HL-60 (cell line): ENCODE measurements at regions not wholly inside any gene's neighbourhood (a gene's known extent, or its start where the extent isn't known, plus 50 kb on each side); places are given as distances from the start of the nearest gene placed in this dataset.
"Not testable (repeated sequence)": the region's sequence is repeated elsewhere in the genome, so short reads cannot be mapped to it uniquely, and the experiment has no call there.

Experiments used
- DNase-seq, 2 experiments: peaks; one replicate each; pipeline ENCODE4 v3.0.0-alpha.2; 2010 to 2020; ENCODE audit warnings: low read depth in 1 of 2, low spot score in 1 of 2
- H3K27ac ChIP-seq: fragments of 250-450 bp; sonication (Bioruptor Pico); replicated peaks from 2 replicates; pipeline ENCODE4 v1.5.1; 2020; ENCODE audit warnings: mild to moderate bottlenecking, moderate library complexity
- H3K27me3 ChIP-seq: fragments of 250-450 bp; sonication (Bioruptor Pico); 2 replicates; pipeline ENCODE4 v1.5.1; 2021; ENCODE audit warnings: mild to moderate bottlenecking, moderate library complexity; ENCODE audit not compliant: insufficient read depth, poor library complexity, severe bottlenecking
- H3K4me3 ChIP-seq: replicated peaks from 2 replicates; pipeline ENCODE4 v1.5.1; 2011; ENCODE audit warnings: mild to moderate bottlenecking, control low read depth, low read length; ENCODE audit not compliant: insufficient read depth
- CTCF ChIP-seq: IDR thresholded peaks from one replicate; pipeline ENCODE4 v1.5.1; 2011; ENCODE audit warnings: low read length, control low read depth, inconsistent platforms; ENCODE audit not compliant: insufficient read depth
- GABPA ChIP-seq: IDR thresholded peaks from 2 replicates; pipeline ENCODE4 v1.6.1; 2012; ENCODE audit warnings: low read depth
- POLR2AphosphoS5 ChIP-seq: IDR thresholded peaks from 2 replicates; pipeline ENCODE4 v1.6.1; 2012; ENCODE audit warnings: low read depth
- REST ChIP-seq: IDR thresholded peaks from 2 replicates; pipeline ENCODE4 v1.6.1; 2012; ENCODE audit warnings: low read depth; ENCODE audit not compliant: insufficient replicate concordance
- SPI1 ChIP-seq: IDR thresholded peaks from 2 replicates; pipeline ENCODE4 v1.6.1; 2012; ENCODE audit warnings: low read depth, mild to moderate bottlenecking, borderline replicate concordance

DNA sequence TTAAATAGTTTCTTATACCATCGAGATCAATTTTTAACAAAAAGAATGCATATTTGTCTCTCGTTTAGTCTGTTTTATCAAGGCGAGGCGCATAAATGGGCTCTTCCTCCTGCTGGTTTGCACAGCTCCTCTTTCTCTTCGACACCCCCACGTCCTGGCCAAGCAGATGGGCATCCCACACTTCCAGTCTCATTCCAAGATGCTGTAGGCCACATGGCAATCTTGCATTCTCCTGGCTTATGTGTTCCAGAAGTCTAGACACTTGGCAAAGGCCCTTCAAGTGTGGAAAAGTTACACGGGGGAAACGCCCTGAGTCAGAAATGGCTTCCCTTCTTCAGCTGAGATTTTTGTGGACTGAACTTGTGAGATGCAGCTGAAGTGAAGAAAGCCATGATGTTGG is 447.1 kb downstream of the QKI start:
- no peak for DNase-seq
- Histone ChIP-seq H3K27me3 (peaks cover 8% of the 10 kb centered on the region), H3K27ac (no peak overlapping the region), H3K4me3 (no peak overlapping the region)
- TF ChIP-seq GABPA (no peak), REST (no peak), SPI1 (no peak), CTCF (no peak), POLR2AphosphoS5 (no peak)

DNA sequence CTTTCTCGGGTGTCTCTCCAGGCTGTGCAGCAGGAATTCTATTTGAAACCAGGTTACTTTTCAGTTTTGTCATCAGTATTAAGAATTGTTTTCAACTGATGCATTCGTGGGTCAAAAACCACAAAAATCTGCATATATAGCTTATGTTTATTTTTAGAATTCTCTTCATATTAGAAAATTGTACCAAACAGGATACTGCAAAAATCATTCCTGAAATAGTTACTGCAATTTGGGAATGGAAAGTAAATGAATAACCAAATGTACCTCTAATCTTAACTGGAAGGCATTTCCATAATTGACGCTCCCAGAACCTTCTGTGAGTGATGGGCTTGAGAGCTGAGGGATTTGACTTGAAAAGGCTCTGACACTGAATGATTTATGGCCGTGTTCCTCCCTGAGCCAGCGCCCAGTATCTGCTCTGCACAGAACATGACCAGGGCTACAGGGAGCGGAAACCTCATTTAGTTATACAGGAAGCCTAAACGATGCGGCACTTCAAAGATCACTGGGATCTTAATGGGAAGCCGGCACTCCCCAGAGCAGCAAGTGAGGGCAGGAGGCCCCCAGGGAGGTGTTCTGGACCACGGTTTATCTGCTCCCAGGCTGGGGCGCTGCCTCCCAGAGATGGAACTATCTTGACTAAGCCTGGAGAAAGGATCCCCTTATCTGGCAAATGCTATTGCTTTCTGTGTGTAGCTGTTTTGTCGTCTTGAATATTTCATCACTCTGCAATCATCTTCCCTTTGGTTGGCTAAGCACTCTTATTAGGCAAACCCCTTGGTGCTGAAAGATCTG is 446.0 kb downstream of the QKI start:
- peaks cover 8% of the 10 kb centered on the region for H3K27me3 ChIP-seq
- H3K4me3 ChIP-seq: no peak overlapping the region
- no peak for DNase-seq
- no peak overlapping the region for H3K27ac ChIP-seq
- no peak for TF ChIP-seq GABPA
- TF ChIP-seq POLR2AphosphoS5: no peak
- TF ChIP-seq CTCF: no peak
- no peak for TF ChIP-seq REST
- no peak for TF ChIP-seq SPI1

- H3K27ac ChIP-seq, H3K27me3 ChIP-seq: not testable (repeated sequence)
Observed at GRCh38 chr6:163858870-163859269, 444.4 kb downstream of the QKI start.

DNA sequence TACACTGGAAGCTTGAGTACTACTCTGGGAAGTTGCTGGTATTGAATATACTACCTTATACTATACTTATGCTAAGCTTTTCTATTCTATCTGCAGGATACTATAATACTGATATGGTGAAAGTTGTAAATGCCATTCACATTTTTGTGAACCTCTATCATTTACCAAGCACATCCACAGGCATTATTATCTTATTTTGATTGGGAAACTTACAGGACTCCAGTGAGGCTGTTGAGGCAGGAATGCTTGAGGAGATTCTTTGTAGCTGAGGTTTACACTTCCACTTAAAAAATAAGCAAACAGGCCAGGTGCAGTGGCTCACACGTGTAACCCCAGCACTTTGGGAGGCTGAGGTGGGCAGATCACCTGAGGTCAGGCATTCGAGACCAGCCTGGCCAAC is 442.9 kb downstream of the QKI start:
- H3K4me3 ChIP-seq: no peak overlapping the region
- H3K27me3 ChIP-seq: peaks cover 8% of the 10 kb centered on the region
- no peak overlapping the region for H3K27ac ChIP-seq
- TF ChIP-seq REST (no peak), SPI1 (no peak), CTCF (no peak), GABPA (no peak), POLR2AphosphoS5 (no peak)
- no peak for DNase-seq

More at GRCh38 chr6:163858870-163859269, 444.4 kb downstream of the QKI start:
- not testable (repeated sequence) for H3K4me3 ChIP-seq, DNase-seq
